Fibroblast of skin of left quadriceps (primary cell): ENCODE measurements at regions not wholly inside any gene's neighbourhood (a gene's known extent, or its start where the extent isn't known, plus 50 kb on each side); places are given as distances from the start of the nearest gene placed in this dataset.

ENCODE experiments used
- DNase-seq, 2 experiments: peaks; one replicate each; pipeline ENCODE4 v3.0.0-alpha.2; 2013; ENCODE audit warnings: low read depth in 2 of 2

- DNase-seq = no peak
Observed at GRCh38 chr19:31560086-31561060, 211.1 kb upstream of the TSHZ3 start.

GRCh38 chr19:31562966-31563612, 213.9 kb upstream of the TSHZ3 start:
- no peak for DNase-seq

- DNase-seq = no peak
Observed at GRCh38 chr19:31567776-31568175, 218.5 kb upstream of the TSHZ3 start.

DNA sequence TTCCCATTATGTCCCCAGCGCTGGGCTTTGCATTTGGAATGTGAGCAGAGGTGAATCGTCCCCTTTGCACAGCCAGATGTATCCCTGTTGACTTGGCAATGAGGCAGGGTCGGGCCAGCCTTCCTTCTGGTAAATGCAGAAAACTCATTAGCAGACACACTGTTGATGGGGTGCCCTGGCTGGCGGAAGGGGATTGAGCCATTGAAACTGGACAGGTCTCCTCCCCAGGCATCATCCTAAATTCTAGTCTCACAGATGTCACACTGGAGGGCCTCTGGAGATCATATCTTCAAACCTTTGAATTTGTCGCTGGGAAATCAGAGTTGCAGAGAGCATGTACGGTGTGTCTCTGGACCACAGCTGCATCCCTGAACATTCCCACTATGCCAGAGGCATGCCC, 219.5 kb upstream of the TSHZ3 start:
- DNase-seq = no peak

- no peak for DNase-seq
Observed at GRCh38 chr19:31570718-31571117, 221.5 kb upstream of the TSHZ3 start.

GRCh38 chr19:31572102-31572975, 223.1 kb upstream of the TSHZ3 start:
- DNase-seq = no peak

- DNase-seq = no peak
Observed at GRCh38 chr19:31572976-31573298, 223.7 kb upstream of the TSHZ3 start.

GRCh38 chr19:31574251-31574973, 225.2 kb upstream of the TSHZ3 start:
- no peak for DNase-seq

- no peak for DNase-seq
Observed at GRCh38 chr19:31575846-31576335, 226.7 kb upstream of the TSHZ3 start.

DNA sequence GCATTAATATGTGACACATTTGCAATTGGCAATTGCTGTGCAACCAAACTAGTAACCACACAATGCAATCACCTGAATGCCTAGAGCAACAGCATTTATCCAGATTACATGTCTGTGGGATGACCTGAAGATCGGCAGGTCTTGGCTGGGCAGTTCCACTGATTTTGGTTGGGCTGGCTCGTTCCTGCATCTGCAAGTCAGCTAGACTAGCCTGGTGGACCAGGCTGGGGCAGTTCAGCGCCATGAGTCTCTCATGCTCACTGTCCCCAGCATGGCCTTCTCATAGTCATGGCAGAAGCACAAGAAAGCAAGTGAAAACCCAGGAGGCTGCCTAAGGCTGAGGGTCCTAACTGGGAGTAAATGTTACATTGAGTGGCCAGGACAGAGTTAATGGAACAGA, 229.1 kb upstream of the TSHZ3 start:
- no peak for DNase-seq

- no peak for DNase-seq
Observed at GRCh38 chr19:31583148-31583547, 233.9 kb upstream of the TSHZ3 start.

DNA sequence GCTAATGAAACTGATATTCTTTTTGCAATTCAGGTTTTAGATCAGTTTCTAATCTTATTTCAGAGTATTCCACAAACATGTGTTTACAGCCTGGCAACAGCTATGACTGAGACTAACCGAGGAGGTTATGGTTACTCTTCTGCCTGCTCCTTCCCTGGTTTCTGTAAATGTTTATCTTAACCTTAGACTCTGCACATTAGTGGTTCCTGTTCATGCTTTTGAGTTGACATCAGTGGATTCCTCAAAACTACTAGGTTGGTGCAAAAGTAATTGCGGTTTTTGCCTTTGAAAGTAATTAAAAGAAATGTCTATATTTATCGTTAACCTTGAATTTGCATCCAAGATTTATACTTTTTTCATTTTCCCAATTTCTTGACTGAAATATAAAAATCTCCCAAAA, 237.0 kb upstream of the TSHZ3 start:
- peak in 1 of 2 experiments; percentile 1 for DNase-seq

DNA sequence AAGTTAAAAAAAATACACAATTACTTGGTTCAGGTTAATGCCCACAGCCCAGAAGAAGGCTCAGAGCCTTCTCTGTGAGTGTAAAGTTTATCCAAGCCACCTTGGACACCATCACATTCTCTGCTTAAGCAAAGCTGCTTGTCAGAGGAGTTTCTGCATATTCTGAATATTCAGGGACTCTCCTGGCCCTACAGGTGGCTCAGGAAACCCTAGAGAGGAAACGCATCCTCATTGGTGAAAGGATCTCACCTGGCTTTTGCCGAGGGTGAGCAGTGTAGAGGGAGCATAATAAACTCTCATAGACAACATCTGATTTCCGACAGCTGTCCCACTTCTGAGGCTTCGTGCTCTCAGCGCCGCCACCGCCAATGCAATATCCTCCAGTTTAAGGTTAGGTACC, 239.9 kb upstream of the TSHZ3 start:
- no peak for DNase-seq

GRCh38 chr19:31591258-31591657, 242.0 kb upstream of the TSHZ3 start:
- no peak for DNase-seq

GRCh38 chr19:31592456-31592855, 243.2 kb upstream of the TSHZ3 start:
- DNase-seq = no peak

DNA sequence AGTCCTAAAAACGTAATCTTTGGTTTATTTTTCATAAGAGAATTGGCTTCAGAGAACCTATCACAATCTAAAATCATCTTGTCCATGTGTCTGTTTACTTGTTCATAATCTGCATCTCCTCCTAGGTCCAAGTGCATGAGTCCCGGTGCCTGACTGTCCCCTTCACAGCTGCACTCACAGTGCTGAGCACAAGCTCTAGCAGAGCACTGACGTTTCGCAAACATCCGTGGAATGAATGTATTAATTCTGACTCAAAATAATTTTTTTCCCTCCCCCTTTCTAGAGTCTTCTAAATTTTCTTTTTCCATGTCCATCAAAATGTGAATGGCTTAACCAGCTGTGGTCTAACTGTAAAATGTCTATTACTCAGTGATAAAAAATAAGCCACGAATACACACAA, 245.5 kb upstream of the TSHZ3 start:
- no peak for DNase-seq

DNA sequence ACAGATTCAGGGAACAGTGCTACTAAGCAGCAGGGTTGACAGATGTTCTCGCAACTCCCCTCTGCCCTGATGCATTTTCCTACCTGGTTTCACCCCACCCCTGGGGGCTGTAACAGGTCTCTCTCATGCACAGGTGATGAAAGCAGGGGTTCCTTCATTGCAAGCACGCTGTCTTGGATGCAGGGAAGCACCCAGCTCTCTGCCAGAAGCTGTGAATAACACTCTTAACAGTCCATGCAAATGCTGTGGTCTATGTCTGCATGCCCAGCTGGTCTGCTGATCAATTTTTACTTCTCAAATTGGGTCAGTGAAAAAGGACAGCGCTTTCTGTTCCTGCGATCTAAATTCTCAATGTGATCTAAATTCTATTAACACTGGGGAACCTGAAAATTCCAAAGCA, 246.3 kb upstream of the TSHZ3 start:
- no peak for DNase-seq

DNA sequence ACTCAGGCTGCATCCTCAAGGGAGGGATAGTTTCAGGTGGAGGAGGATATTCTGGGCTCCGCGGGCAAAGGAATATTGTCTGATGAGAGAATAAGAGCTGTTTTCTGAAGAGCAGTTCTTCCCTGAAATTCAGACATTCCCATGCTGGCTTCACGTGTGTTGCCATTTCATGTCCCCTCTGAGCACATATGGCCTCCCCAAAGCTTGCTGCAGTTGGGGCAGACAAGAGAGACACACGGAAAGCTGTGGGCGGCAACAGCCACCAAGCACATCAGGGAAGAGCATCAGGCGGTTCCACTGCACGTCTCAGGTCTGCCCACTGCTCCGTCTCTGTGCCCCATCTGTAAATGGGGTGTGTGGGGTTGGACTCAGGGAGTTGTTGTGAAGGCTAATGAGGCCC, 247.5 kb upstream of the TSHZ3 start:
- DNase-seq = no peak

- DNase-seq = no peak
Observed at GRCh38 chr19:31597616-31598015, 248.4 kb upstream of the TSHZ3 start.

DNA sequence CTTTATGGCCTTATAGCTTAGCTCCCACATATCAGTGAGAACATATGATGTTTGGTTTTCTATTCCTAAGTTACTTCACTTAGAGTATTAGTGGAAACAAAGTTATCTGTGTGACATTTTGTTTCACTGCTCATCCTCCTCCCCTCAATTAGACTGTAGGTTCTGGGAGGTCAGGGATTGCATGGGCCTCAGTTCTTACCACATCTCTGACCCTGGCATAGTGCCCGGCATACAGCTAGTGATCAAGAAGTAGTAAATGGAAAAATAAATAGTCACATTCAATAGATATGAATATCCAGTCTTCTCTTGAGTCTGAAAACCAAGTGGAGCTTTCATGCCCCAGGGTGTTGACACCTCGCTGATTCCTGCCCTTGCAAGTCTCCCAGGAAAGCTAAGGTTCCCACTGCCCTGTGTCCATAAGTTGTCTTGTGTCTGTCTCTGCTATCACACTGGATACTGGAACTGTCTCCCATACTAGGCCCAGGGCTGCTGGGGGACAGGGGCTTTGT, 249.5 kb upstream of the TSHZ3 start:
- DNase-seq = no peak

GRCh38 chr19:31600731-31601295, 251.6 kb upstream of the TSHZ3 start:
- no peak for DNase-seq
